OCI-LY3 (cell line): ENCODE measurements at regions not wholly inside any gene's neighbourhood (a gene's known extent, or its start where the extent isn't known, plus 50 kb on each side); places are given as distances from the start of the nearest gene placed in this dataset.
"Not testable (repeated sequence)": the region's sequence is repeated elsewhere in the genome, so short reads cannot be mapped to it uniquely, and the experiment has no call there.

Experiments used
- H2AFZ ChIP-seq: fragments of 200-600, 300-600 bp; shearing (Covaris generic); 2 replicates; pipeline ENCODE4 v1.6.0; 2014; ENCODE audit warnings: antibody characterized with exemption, low read depth, low read length
- H3K27ac ChIP-seq: fragments of 200-600, 300-600 bp; sonication (generic); 2 replicates; pipeline ENCODE4 v1.5.1; 2014; ENCODE audit warnings: mild to moderate bottlenecking, low read length, moderate library complexity, mixed read lengths
- H3K27me3 ChIP-seq: fragments of 200-600, 300-600 bp; sonication (generic); 2 replicates; pipeline ENCODE4 v1.6.1; 2014; ENCODE audit warnings: low read depth, low read length, mixed read lengths
- H3K36me3 ChIP-seq: fragments of 200-600, 300-600 bp; sonication (generic); replicated peaks from 2 replicates; pipeline ENCODE3; 2014; ENCODE audit warnings: low read depth, low read length, mixed read lengths
- H3K4me1 ChIP-seq: fragments of 300-600, 200-600 bp; sonication (generic); 2 replicates; pipeline ENCODE4 v1.6.1; 2014; ENCODE audit warnings: low read length, mixed read lengths
- H3K4me2 ChIP-seq: fragments of 200-600, 300-600 bp; sonication (generic); 2 replicates; pipeline ENCODE4 v1.6.1; 2014; ENCODE audit warnings: low read length, mixed read lengths
- H3K4me3 ChIP-seq: fragments of 300-600, 200-600 bp; sonication (generic); 2 replicates; pipeline ENCODE4 v1.5.1; 2014; ENCODE audit warnings: antibody characterized with exemption, mild to moderate bottlenecking, low read length, moderate library complexity
- H3K79me2 ChIP-seq: fragments of 300-600, 200-600 bp; shearing (Covaris generic); 2 replicates; pipeline ENCODE4 v1.6.1; 2014; ENCODE audit warnings: mild to moderate bottlenecking, low read length, mixed read lengths
- H3K9ac ChIP-seq: fragments of 300-600, 200-600 bp; shearing (Covaris generic); 2 replicates; pipeline ENCODE4 v1.6.0; 2014; ENCODE audit warnings: mild to moderate bottlenecking, low read length, moderate library complexity
- H3K9me3 ChIP-seq: fragments of 200-600, 300-600 bp; shearing (Covaris generic); 2 replicates; pipeline ENCODE4 v1.6.1; 2014; ENCODE audit warnings: low read length, mixed read lengths; ENCODE audit not compliant: insufficient read depth
- H4K20me1 ChIP-seq: fragments of 200-600, 300-600 bp; sonication (generic); 2 replicates; pipeline ENCODE4 v1.6.1; 2016; ENCODE audit warnings: low read length, mixed read lengths; ENCODE audit not compliant: insufficient read depth
- CTCF ChIP-seq: fragments of 200-600, 300-600 bp; sonication (generic); IDR thresholded peaks from 2 replicates; pipeline ENCODE4 v1.5.1; 2014; ENCODE audit warnings: antibody characterized with exemption, low read length, low read depth
- EZH2phosphoT487 ChIP-seq: fragments of 200-600 bp; shearing (Covaris generic); IDR thresholded peaks from 2 replicates; pipeline ENCODE4 v1.6.1; 2018; ENCODE audit warnings: antibody characterized with exemption, mixed run types, low read depth

GRCh38 chr21:31420988-31421387 lies 76.9 kb upstream of the TIAM1 start:
- no peak overlapping the region for H3K27ac ChIP-seq

GRCh38 chr21:31420354-31420753 lies 76.3 kb upstream of the TIAM1 start:
- Histone ChIP-seq H3K27me3 (no peaks in the 10 kb centered on the region), H3K27ac (no peak overlapping the region), H3K4me1 (no peaks in the 10 kb centered on the region), H3K4me2 (no peak overlapping the region), H3K79me2 (no peaks in the 10 kb centered on the region), H3K36me3 (no peaks in the 10 kb centered on the region), H3K9me3 (no peaks in the 10 kb centered on the region), H3K9ac (no peak overlapping the region), H3K4me3 (no peak overlapping the region), H2AFZ (no peak overlapping the region), H4K20me1 (no peaks in the 10 kb centered on the region)
- TF ChIP-seq CTCF (no peak), EZH2phosphoT487 (no peak)

More at GRCh38 chr21:31420988-31421387, 76.9 kb upstream of the TIAM1 start:
- H2AFZ ChIP-seq: no peak overlapping the region
- H3K9ac ChIP-seq: no peak overlapping the region
- no peaks in the 10 kb centered on the region for H3K27me3 ChIP-seq
- H4K20me1 ChIP-seq: no peaks in the 10 kb centered on the region
- no peaks in the 10 kb centered on the region for H3K4me1 ChIP-seq
- H3K4me3 ChIP-seq: no peak overlapping the region
- no peaks in the 10 kb centered on the region for H3K79me2 ChIP-seq
- no peaks in the 10 kb centered on the region for H3K9me3 ChIP-seq
- no peaks in the 10 kb centered on the region for H3K36me3 ChIP-seq
- TF ChIP-seq CTCF (no peak), EZH2phosphoT487 (no peak)
- H3K4me2 ChIP-seq: no peak overlapping the region

GRCh38 chr21:31418377-31419001 lies 74.4 kb upstream of the TIAM1 start:
- Histone ChIP-seq H3K4me1 (no peaks in the 10 kb centered on the region), H3K27me3 (no peaks in the 10 kb centered on the region), H3K79me2 (no peaks in the 10 kb centered on the region), H3K4me2 (no peak overlapping the region), H3K36me3 (no peaks in the 10 kb centered on the region), H3K27ac (no peak overlapping the region), H3K9ac (no peak overlapping the region), H3K9me3 (no peaks in the 10 kb centered on the region), H3K4me3 (no peak overlapping the region), H2AFZ (no peak overlapping the region), H4K20me1 (no peaks in the 10 kb centered on the region)
- no peak for TF ChIP-seq CTCF
- no peak for TF ChIP-seq EZH2phosphoT487

- H3K9me3 ChIP-seq, H4K20me1 ChIP-seq, H3K4me3 ChIP-seq, H3K9ac ChIP-seq, H3K4me1 ChIP-seq, H3K4me2 ChIP-seq, H3K79me2 ChIP-seq, H2AFZ ChIP-seq, H3K36me3 ChIP-seq, H3K27ac ChIP-seq, H3K27me3 ChIP-seq: not testable (repeated sequence)
Measured at GRCh38 chr21:31417214-31417613, 73.2 kb upstream of the TIAM1 start.
